Upper lobe of right lung (tissue), 1 donor: ENCODE measurements at regions not wholly inside any gene's neighbourhood (a gene's known extent, or its start where the extent isn't known, plus 50 kb on each side); places are given as distances from the start of the nearest gene placed in this dataset.

Experiments
- ATAC-seq: fragments of 200-7000 bp; cut with Tn5 transposase; one replicate; pipeline ENCODE4 v1.9.1; 2020; ENCODE audit warnings: mild to moderate bottlenecking, moderate library complexity
- DNase-seq: peaks from one replicate; pipeline ENCODE4 v3.0.0-alpha.2; 2020
- H3K27ac ChIP-seq: fragments of 200-600 bp; one replicate; pipeline ENCODE4 v1.8.0; 2022
- H3K27me3 ChIP-seq: fragments of 200-600 bp; one replicate; pipeline ENCODE4 v1.8.0; 2022; ENCODE audit warnings: mild to moderate bottlenecking
- H3K36me3 ChIP-seq: fragments of 200-600 bp; one replicate; pipeline ENCODE4 v1.8.0; 2022
- H3K4me1 ChIP-seq: fragments of 200-600 bp; one replicate; pipeline ENCODE4 v1.8.0; 2022
- H3K4me3 ChIP-seq: fragments of 200-600 bp; one replicate; pipeline ENCODE4 v1.8.0; 2022; ENCODE audit warnings: mild to moderate bottlenecking
- H3K9me3 ChIP-seq: fragments of 200-600 bp; one replicate; pipeline ENCODE4 v1.8.0; 2022
- intact Hi-C: fragments of 100-400 bp; cut with DNase I; formaldehyde crosslinking; loops from one replicate; pipeline ENCODE4 v1.11.0; 2022
- TF ChIP-seq, protein P1 (sequence below): fragments of 200-600 bp; IDR thresholded peaks from one replicate; pipeline ENCODE4 v1.8.0; 2022; ENCODE audit warnings: antibody characterized with exemption
- donor health status: DM: no; HTN: yes; CAD: no; lungs with severe emphysema.

DNA sequence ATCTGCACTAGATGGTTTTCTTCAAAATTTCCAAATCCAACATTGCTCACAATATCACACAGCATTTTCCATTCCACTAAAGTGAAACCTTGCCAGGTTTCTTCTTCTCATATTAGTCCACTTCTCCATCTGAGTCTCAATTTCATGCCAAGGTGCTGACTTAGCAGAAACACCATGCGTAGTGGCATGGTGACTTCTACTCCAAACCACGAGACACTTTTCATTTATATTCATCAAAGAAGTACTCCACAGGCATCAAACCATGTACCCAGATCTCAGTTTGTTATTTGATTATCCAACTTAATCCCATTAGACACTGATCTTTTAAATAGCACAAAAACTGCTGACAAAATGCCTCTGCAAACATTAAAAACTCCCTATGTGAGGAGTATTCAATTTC, 233.4 kb upstream of the ITGA1 start:
- ATAC-seq (no peak), DNase-seq (no peak)
- intact Hi-C loops = no loop called here
- Histone ChIP-seq H3K27me3 (no peaks in the 10 kb centered on the region), H3K27ac (no peak overlapping the region), H3K9me3 (no peaks in the 10 kb centered on the region), H3K4me1 (no peaks in the 10 kb centered on the region), H3K36me3 (no peaks in the 10 kb centered on the region), H3K4me3 (no peak overlapping the region)
- TF ChIP-seq, protein P1, sequence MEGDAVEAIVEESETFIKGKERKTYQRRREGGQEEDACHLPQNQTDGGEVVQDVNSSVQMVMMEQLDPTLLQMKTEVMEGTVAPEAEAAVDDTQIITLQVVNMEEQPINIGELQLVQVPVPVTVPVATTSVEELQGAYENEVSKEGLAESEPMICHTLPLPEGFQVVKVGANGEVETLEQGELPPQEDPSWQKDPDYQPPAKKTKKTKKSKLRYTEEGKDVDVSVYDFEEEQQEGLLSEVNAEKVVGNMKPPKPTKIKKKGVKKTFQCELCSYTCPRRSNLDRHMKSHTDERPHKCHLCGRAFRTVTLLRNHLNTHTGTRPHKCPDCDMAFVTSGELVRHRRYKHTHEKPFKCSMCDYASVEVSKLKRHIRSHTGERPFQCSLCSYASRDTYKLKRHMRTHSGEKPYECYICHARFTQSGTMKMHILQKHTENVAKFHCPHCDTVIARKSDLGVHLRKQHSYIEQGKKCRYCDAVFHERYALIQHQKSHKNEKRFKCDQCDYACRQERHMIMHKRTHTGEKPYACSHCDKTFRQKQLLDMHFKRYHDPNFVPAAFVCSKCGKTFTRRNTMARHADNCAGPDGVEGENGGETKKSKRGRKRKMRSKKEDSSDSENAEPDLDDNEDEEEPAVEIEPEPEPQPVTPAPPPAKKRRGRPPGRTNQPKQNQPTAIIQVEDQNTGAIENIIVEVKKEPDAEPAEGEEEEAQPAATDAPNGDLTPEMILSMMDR = no peak

DNA sequence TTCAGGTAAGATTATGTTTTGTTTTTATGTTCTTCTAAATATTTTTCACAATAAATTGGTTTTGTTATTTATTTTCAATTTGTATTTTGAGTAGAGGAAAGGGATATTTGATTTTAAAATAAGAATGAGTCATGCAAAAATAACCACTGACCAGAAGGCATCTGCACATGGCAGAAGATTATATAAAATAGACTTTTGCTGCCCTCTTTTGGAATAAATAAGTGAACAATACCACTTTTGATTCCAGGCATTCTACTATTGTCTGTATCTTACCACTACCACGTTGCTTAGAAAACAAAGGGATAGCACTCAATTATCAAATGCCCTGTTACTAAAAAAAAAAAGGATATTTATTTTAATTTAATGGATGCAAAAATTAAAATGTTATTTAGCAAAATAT, 227.3 kb upstream of the ITGA1 start:
- Histone ChIP-seq H3K27me3 (no peaks in the 10 kb centered on the region), H3K4me3 (no peak overlapping the region), H3K27ac (no peak overlapping the region), H3K9me3 (no peaks in the 10 kb centered on the region), H3K36me3 (no peaks in the 10 kb centered on the region), H3K4me1 (no peaks in the 10 kb centered on the region)
- intact Hi-C loops = no loop called here
- DNase-seq = no peak
- TF ChIP-seq, protein P1 = peak; percentile 24
- ATAC-seq = no peak

DNA sequence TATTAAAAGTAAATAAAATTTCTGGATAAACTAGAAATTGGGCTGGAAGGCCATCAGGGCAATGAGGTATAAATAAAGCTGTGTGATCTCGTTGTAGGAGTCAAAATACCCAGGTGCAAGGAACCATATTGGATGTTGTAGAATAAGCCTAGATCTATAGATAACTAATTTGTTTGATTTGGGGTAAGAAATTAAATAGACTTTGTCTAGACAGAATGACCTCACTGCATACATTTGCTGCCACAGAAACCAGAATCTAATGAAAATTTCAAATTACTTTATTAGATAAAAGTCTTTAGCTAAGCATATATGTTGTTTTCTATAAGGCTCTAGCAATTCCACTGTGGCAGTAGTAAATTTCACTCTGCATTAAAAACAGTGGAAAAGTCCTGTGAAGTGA, 225.2 kb upstream of the ITGA1 start:
- H3K27me3 ChIP-seq = no peaks in the 10 kb centered on the region
- no peak overlapping the region for H3K27ac ChIP-seq
- TF ChIP-seq, protein P1 = no peak
- ATAC-seq (no peak), DNase-seq (no peak)
- H3K9me3 ChIP-seq = no peaks in the 10 kb centered on the region
- H3K4me1 ChIP-seq = no peaks in the 10 kb centered on the region
- no peaks in the 10 kb centered on the region for H3K36me3 ChIP-seq
- H3K4me3 ChIP-seq = no peak overlapping the region
- intact Hi-C loops = no loop called here

DNA sequence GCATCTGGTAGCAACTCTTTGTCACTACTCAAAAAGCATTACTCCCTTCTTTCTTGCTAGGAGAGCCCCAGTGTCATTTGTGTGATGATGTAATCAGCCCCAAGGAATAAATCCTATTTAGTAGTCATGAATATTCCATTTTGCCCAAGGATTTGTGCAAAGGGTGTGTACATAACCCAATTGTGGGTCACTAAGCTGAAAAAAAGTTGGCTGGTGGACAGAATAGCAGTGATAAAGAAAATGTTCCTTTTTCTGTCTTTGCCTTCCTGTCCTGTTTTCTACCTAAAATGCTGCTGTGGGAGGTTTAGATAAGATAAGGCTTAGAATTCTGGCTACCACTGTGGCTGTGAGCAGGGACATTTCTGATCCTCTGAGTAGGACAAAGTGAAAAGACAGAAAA, 223.1 kb upstream of the ITGA1 start:
- Histone ChIP-seq H3K27ac (no peak overlapping the region), H3K27me3 (no peaks in the 10 kb centered on the region), H3K4me1 (no peaks in the 10 kb centered on the region), H3K9me3 (no peaks in the 10 kb centered on the region), H3K36me3 (no peaks in the 10 kb centered on the region), H3K4me3 (no peak overlapping the region)
- DNase-seq (no peak), ATAC-seq (no peak)
- intact Hi-C loops = no loop called here
- TF ChIP-seq, protein P1 = no peak

DNA sequence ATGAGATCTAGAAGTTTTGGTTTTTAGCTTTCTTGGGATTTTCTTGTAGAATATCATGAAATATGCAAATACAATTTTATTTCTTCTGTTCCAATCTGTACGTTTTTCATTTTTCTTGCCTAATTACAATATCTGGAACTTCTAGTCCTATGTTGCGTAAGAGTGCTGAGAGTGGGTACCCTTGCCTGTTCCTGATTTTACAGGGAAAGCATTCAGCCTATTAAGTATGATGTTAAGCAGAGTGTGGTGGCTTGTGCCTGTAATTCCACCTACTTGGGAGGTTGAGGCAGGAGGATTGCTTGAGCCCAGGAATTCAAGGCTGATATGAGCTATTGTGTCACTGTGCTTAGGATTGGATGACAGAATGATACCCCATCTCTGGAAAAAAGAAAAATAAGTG, 210.2 kb upstream of the ITGA1 start:
- H3K36me3 ChIP-seq = no peaks in the 10 kb centered on the region
- H3K9me3 ChIP-seq = no peaks in the 10 kb centered on the region
- DNase-seq = no peak
- TF ChIP-seq, protein P1 = no peak
- no peak for ATAC-seq
- no peak overlapping the region for H3K4me3 ChIP-seq
- intact Hi-C loops = no loop called here
- H3K27ac ChIP-seq = no peak overlapping the region
- no peaks in the 10 kb centered on the region for H3K27me3 ChIP-seq
- H3K4me1 ChIP-seq = no peaks in the 10 kb centered on the region

DNA sequence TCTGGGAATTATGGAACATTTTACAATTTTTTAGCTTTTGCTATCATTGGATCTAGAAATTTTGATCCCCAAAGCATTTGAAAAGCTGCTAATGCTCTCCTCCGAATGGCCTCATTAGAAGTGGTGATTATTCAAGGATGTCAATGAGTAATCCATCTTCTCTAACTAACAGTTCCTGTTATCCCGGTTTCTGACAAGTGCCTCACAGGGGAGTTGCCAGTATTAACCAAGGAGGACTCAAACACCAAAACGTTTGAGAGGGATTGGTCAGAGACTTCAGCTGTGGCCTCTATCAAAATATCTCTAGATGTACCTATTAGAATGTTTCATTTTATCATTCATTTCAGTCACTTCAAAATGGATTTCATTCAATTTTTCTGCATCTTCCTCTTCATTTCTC, 208.3 kb upstream of the ITGA1 start:
- Histone ChIP-seq H3K27ac (no peak overlapping the region), H3K4me3 (no peak overlapping the region), H3K4me1 (no peaks in the 10 kb centered on the region), H3K36me3 (no peaks in the 10 kb centered on the region), H3K27me3 (no peaks in the 10 kb centered on the region), H3K9me3 (no peaks in the 10 kb centered on the region)
- ATAC-seq (no peak), DNase-seq (no peak)
- intact Hi-C loops = no loop called here
- TF ChIP-seq, protein P1 = no peak
